Left ventricle myocardium inferior (tissue), 1 donor: ENCODE measurements at regions not wholly inside any gene's neighbourhood (a gene's known extent, or its start where the extent isn't known, plus 50 kb on each side); places are given as distances from the start of the nearest gene placed in this dataset.

Experiments
- DNase-seq: peaks from one replicate; pipeline ENCODE4 v3.0.0-alpha.2; 2020
- H3K27ac ChIP-seq: fragments of 200-600 bp; replicated peaks from 2 replicates; pipeline ENCODE4 v1.8.0; 2021
- H3K27me3 ChIP-seq: fragments of 200-600 bp; 2 replicates; pipeline ENCODE4 v1.8.0; 2021; ENCODE audit warnings: low read depth
- H3K36me3 ChIP-seq: fragments of 200-600 bp; 2 replicates; pipeline ENCODE4 v1.8.0; 2021
- H3K4me1 ChIP-seq: fragments of 200-600 bp; 2 replicates; pipeline ENCODE4 v1.8.0; 2021
- H3K4me3 ChIP-seq: fragments of 200-600 bp; 2 replicates; pipeline ENCODE4 v1.8.0; 2021; ENCODE audit warnings: mild to moderate bottlenecking, moderate library complexity
- H3K9me3 ChIP-seq: fragments of 200-600 bp; replicated peaks from 2 replicates; pipeline ENCODE4 v1.8.0; 2021
- CTCF ChIP-seq: fragments of 200-600 bp; IDR thresholded peaks from 2 replicates; pipeline ENCODE4 v1.8.0; 2021; ENCODE audit warnings: antibody characterized with exemption, mild to moderate bottlenecking, borderline replicate concordance
- intact Hi-C: fragments of 100-400 bp; cut with micrococcal nuclease; formaldehyde crosslinking; loops from one replicate; pipeline ENCODE4 v1.11.0; 2022
- donor health status: DM: no; HTN: yes; CAD: no; lungs with severe emphysema.

- no peak overlapping the region for H3K27ac ChIP-seq
- H3K4me3 ChIP-seq: no peak overlapping the region
- no peaks in the 10 kb centered on the region for H3K36me3 ChIP-seq
- DNase-seq: no peak
- no peak for TF ChIP-seq CTCF
- H3K4me1 ChIP-seq: no peaks in the 10 kb centered on the region
- peaks cover 16% of the 10 kb centered on the region for H3K9me3 ChIP-seq
- intact Hi-C loops: no loop called here
- no peaks in the 10 kb centered on the region for H3K27me3 ChIP-seq
These were observed 416.5 kb upstream of the KLF4 start for GRCh38 chr9:107906074-107906473.

- no peaks in the 10 kb centered on the region for H3K4me1 ChIP-seq
- no peaks in the 10 kb centered on the region for H3K36me3 ChIP-seq
- no peaks in the 10 kb centered on the region for H3K27me3 ChIP-seq
- peaks cover 14% of the 10 kb centered on the region for H3K9me3 ChIP-seq
- no peak for TF ChIP-seq CTCF
- intact Hi-C loops: no loop called here
- no peak overlapping the region for H3K4me3 ChIP-seq
- no peak overlapping the region for H3K27ac ChIP-seq
- peak; percentile 20 for DNase-seq
These were observed 415.9 kb upstream of the KLF4 start for GRCh38 chr9:107905308-107906020.

- H3K36me3 ChIP-seq: no peaks in the 10 kb centered on the region
- H3K4me3 ChIP-seq: no peak overlapping the region
- peaks cover 10% of the 10 kb centered on the region for H3K9me3 ChIP-seq
- DNase-seq: no peak
- no peaks in the 10 kb centered on the region for H3K27me3 ChIP-seq
- no peak overlapping the region for H3K27ac ChIP-seq
- TF ChIP-seq CTCF: no peak
- intact Hi-C loops: no loop called here
- no peaks in the 10 kb centered on the region for H3K4me1 ChIP-seq
These were observed 410.4 kb upstream of the KLF4 start for GRCh38 chr9:107899961-107900330.

- H3K4me1 ChIP-seq: no peaks in the 10 kb centered on the region
- intact Hi-C loops: no loop called here
- no peak for TF ChIP-seq CTCF
- H3K27ac ChIP-seq: no peak overlapping the region
- no peak for DNase-seq
- H3K4me3 ChIP-seq: no peak overlapping the region
- no peaks in the 10 kb centered on the region for H3K36me3 ChIP-seq
- peaks cover 10% of the 10 kb centered on the region for H3K9me3 ChIP-seq
- no peaks in the 10 kb centered on the region for H3K27me3 ChIP-seq
These were observed 409.2 kb upstream of the KLF4 start for GRCh38 chr9:107898761-107899160.

- no peak overlapping the region for H3K27ac ChIP-seq
- no peaks in the 10 kb centered on the region for H3K9me3 ChIP-seq
- no peaks in the 10 kb centered on the region for H3K27me3 ChIP-seq
- H3K36me3 ChIP-seq: no peaks in the 10 kb centered on the region
- intact Hi-C loops: no loop called here
- H3K4me1 ChIP-seq: no peaks in the 10 kb centered on the region
- no peak for DNase-seq
- H3K4me3 ChIP-seq: no peak overlapping the region
- TF ChIP-seq CTCF: no peak
These were observed 407.0 kb upstream of the KLF4 start for GRCh38 chr9:107896544-107896943.
